Activated naive CD8-positive, alpha-beta T cell treated with anti-CD3 and anti-CD28 coated beads, Interleukin-2, amount 50 U/mL, for 24 hours (primary cell): ENCODE measurements at regions not wholly inside any gene's neighbourhood (a gene's known extent, or its start where the extent isn't known, plus 50 kb on each side); places are given as distances from the start of the nearest gene placed in this dataset.

Source experiments
- ATAC-seq: fragments of 150-1000 bp; cut with Tn5 transposase; one replicate; pipeline ENCODE4 v1.10.0; 2021
- DNase-seq: peaks from one replicate; pipeline ENCODE4 v3.0.0; 2021
- H3K27ac Mint-ChIP-seq: one replicate; pipeline ENCODE4 v1.8.0; 2021; ENCODE audit warnings: mild to moderate bottlenecking, mixed read lengths
- H3K27me3 Mint-ChIP-seq: one replicate; pipeline ENCODE4 v1.8.0; 2021; ENCODE audit warnings: mixed read lengths
- H3K36me3 Mint-ChIP-seq: one replicate; pipeline ENCODE4 v1.8.0; 2021; ENCODE audit warnings: low read depth, mixed read lengths
- H3K4me1 Mint-ChIP-seq: one replicate; pipeline ENCODE4 v1.8.0; 2021; ENCODE audit warnings: mixed read lengths
- H3K4me3 Mint-ChIP-seq: one replicate; pipeline ENCODE4 v1.8.0; 2021; ENCODE audit warnings: mild to moderate bottlenecking, moderate library complexity, mixed read lengths
- H3K9me3 Mint-ChIP-seq: one replicate; pipeline ENCODE4 v1.8.0; 2021; ENCODE audit warnings: mixed read lengths

DNA sequence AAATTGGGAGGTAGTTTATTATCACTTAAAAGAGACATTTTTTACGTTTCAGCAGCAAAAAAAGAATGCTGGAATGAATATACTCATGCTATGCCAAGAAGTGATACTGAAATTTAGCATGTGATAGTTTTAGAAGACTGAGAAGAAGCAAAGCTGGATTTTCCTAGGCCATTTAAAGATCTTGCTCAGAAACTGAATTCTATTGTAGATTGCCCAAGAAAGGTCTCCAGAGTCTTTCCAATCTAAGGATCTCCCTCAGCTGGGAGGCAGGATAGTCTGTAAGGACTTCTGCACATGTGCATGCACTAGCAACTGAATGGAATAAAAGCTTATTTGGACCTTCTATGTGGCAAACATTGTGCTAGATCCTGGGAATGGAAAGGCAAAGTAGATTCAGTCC, 334.5 kb downstream of the DTWD2 start:
- Mint-ChIP-seq H3K9me3 (peaks cover 29% of the 10 kb centered on the region), H3K27me3 (no peaks in the 10 kb centered on the region), H3K27ac (no peak overlapping the region), H3K4me3 (no peak overlapping the region), H3K4me1 (no peaks in the 10 kb centered on the region), H3K36me3 (no peaks in the 10 kb centered on the region)
- DNase-seq = no peak
- ATAC-seq = no peak

DNA sequence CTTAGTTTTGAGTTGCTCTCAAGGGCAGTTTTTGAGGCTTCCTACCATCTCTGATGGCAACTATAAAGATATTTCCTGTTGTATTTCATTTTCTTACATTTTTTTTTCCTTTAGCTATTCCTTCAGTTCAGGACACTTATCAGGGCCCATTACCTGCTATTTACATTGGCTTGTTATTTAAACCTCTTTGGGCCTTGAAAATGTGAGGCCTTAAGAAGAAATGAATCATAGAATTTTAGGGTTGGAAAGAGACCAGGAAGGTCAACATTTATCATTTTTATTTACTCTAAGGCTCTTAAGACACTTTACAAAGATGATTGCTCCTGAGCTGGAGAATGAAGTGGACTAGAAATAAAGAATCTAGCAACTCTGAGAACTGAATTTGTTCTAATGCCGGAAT, 335.2 kb downstream of the DTWD2 start:
- no peak for ATAC-seq
- no peaks in the 10 kb centered on the region for H3K36me3 Mint-ChIP-seq
- H3K4me1 Mint-ChIP-seq = no peaks in the 10 kb centered on the region
- no peak overlapping the region for H3K27ac Mint-ChIP-seq
- DNase-seq = no peak
- peaks cover 25% of the 10 kb centered on the region for H3K9me3 Mint-ChIP-seq
- H3K27me3 Mint-ChIP-seq = no peaks in the 10 kb centered on the region
- no peak overlapping the region for H3K4me3 Mint-ChIP-seq

DNA sequence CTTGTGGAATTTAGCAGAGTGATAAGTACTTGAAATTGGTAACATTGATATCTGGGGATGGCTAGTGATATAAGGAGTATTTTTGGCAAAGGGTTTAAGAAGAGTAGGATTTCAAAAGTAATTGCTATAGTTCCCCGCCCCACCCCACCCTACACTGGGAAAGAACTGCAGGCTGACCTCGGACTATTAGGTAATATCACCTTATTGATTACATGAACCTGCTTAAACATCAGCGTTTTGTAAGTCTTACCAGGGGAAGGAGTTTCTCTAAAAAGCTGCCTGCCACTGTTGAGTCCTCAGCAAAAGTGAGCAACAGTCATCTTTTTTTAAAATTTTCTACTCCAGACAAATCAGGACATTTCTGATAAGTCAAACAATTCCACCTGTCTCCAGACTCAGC, 337.3 kb downstream of the DTWD2 start:
- DNase-seq (no peak), ATAC-seq (no peak)
- Mint-ChIP-seq H3K4me1 (no peaks in the 10 kb centered on the region), H3K27me3 (no peaks in the 10 kb centered on the region), H3K27ac (no peak overlapping the region), H3K36me3 (no peaks in the 10 kb centered on the region), H3K9me3 (peaks cover 9% of the 10 kb centered on the region), H3K4me3 (no peak overlapping the region)

DNA sequence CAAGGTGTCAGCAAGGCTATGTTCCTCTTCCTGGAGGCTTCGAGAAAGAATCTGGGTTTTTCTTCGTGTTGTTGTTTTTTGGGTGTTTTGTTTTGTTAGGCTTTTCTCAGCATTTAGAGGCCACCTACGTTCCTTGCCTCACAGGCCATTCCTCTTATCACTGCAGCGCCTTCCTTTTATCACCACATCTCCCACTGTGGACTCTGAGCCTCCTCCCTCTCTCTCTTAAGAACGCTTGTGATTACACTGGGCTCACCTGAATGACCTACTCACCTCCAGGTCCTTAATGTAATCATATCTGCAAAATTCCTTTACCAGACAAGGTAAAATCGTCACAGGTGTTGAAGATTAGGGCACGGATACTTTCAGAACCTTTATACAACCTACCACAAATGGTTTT, 340.8 kb downstream of the DTWD2 start:
- ATAC-seq (no peak), DNase-seq (no peak)
- H3K36me3 Mint-ChIP-seq = no peaks in the 10 kb centered on the region

DNA sequence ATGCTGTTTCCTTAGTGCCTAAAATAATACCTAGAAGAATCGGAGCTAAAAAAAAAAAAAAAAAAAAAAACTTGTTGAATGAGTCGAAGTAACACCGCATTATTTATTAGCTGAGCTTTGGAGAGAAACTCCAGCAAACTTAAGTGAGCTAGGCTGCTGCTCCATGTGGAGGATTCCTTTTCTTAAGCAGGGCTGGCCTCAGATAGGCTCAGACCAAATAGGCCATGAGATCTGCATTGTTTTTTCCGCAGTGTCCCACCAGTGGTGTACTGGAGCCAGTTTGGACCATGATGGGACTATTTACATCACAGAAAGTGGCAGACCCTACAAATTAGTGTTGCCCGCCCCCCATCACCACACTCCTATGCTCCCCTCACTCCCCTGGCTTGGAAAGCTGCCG, 341.4 kb downstream of the DTWD2 start:
- H3K36me3 Mint-ChIP-seq = no peaks in the 10 kb centered on the region
- H3K27ac Mint-ChIP-seq = no peak overlapping the region
- H3K4me1 Mint-ChIP-seq = no peaks in the 10 kb centered on the region
- no peak for ATAC-seq
- peaks cover 7% of the 10 kb centered on the region for H3K9me3 Mint-ChIP-seq
- no peak overlapping the region for H3K4me3 Mint-ChIP-seq
- H3K27me3 Mint-ChIP-seq = no peaks in the 10 kb centered on the region
- DNase-seq = no peak

More for the DNA sequence above, 340.8 kb downstream of the DTWD2 start:
- H3K4me3 Mint-ChIP-seq = no peak overlapping the region
- H3K9me3 Mint-ChIP-seq = peaks cover 7% of the 10 kb centered on the region
- no peaks in the 10 kb centered on the region for H3K27me3 Mint-ChIP-seq
- no peaks in the 10 kb centered on the region for H3K4me1 Mint-ChIP-seq
- no peak overlapping the region for H3K27ac Mint-ChIP-seq

DNA sequence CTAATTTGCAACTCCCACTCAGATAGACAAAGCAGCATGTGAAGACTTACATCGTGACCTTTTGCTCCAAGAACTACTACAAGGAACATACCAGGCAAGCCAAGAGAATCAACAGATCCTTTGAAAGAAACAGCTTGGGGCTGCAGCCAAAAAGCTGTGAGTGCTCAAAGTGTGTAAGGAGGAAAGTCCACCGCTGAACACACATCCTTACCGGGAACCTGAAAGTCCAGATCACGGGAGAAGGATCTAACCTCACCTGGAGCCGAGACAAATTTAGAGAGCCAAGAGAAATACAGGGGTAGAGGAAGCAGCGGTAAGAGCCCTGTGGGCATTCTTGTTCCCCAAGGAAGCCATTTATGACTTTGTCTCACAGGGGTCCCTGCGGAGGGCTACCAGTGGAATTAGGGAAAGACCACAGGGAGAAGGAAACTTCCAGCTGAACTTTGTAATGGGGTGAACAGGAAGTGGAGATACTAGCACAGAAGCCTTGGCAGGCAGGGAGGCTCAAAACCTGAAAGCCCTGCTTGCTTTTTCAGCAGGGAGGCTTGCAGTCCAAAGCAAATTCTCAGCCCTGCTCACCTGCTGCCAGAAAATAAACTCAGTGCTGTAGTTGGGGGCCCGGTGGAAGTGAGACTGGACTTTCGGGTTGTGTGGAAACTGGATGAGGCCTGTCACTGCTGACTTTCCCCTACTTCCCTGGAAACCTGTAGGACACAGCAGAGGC, 350.2 kb downstream of the DTWD2 start:
- DNase-seq = no peak
- Mint-ChIP-seq H3K9me3 (peaks cover 26% of the 10 kb centered on the region), H3K27me3 (no peaks in the 10 kb centered on the region), H3K4me1 (no peaks in the 10 kb centered on the region), H3K4me3 (no peak overlapping the region), H3K27ac (no peak overlapping the region), H3K36me3 (no peaks in the 10 kb centered on the region)
- ATAC-seq = no peak

DNA sequence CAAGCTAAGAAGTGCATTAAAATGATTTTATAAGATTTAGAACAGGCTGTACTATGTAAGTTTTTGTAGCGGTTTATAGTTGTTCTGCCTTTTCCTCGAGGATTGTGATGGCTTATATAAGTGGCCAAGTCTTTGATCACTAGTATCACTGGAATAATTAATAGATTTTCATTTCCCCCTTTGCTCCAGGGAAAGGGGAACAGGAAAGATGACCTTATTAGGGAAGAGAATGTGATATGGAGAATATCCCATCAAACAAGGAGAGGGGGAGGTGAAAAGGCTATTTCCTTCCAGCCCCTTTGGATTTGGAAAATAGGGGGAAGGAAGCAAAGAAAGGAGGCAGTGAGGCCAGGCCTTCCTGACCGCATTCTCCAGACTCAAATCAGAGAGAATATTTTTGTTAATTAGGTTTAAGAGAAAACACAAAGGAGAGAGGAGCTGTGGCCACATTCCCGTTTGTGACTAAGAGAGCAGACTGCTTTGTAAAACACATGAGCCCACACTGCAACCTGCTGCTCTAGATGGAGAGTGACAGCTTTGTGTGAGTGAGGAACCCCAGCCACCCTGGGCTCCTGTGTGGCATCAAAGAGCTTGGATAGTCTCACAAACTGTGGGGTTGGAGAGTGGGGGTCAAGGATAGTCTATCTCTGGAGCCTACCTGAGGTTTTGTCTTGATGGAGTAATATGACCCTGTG, 359.5 kb downstream of the DTWD2 start:
- no peaks in the 10 kb centered on the region for H3K4me1 Mint-ChIP-seq
- DNase-seq (no peak), ATAC-seq (no peak)
- H3K27ac Mint-ChIP-seq = no peak overlapping the region
- no peak overlapping the region for H3K4me3 Mint-ChIP-seq
- H3K9me3 Mint-ChIP-seq = no peaks in the 10 kb centered on the region
- H3K27me3 Mint-ChIP-seq = no peaks in the 10 kb centered on the region
- H3K36me3 Mint-ChIP-seq = no peaks in the 10 kb centered on the region

DNA sequence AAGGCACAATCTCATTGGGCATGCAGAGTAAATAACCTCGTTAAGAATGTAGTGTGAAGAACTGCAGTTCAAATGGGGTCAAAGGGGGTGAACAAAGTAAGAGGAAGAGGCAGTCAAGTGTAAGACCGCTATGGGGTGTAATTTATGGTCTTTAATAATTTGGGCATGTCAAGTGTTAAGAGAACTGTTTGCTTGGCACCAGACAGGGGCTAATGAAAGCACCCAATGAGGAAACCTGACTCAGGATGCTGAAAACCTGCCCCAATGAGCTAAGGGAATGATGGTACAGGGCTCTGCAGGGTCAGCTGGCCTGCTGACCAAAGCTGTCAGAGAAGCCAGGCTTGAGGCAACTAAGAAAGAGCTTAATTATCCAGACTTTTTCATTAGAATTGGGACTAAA, 368.1 kb downstream of the DTWD2 start:
- ATAC-seq (no peak), DNase-seq (no peak)
- H3K27ac Mint-ChIP-seq = no peak overlapping the region
- no peaks in the 10 kb centered on the region for H3K4me1 Mint-ChIP-seq
- no peaks in the 10 kb centered on the region for H3K27me3 Mint-ChIP-seq
- no peak overlapping the region for H3K4me3 Mint-ChIP-seq
- no peaks in the 10 kb centered on the region for H3K36me3 Mint-ChIP-seq
- H3K9me3 Mint-ChIP-seq = no peaks in the 10 kb centered on the region

DNA sequence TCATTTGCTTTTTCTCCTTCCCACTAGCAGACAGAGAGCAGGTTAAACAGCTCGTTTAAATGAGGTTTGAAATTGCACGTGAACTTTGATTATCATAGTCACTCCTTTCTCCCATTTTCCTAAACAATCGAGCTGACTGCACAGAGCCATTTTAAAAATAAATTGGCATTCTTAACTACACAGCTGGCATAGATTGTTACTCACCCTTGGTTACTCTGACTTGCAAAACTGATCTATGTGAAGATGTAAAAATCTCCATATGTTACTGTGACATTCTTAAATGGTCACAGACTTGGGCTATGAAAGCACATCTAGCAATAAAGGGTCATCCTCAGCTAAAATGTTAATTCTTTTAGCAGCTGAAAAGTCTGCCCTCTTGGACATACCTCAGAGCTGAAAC, 368.5 kb downstream of the DTWD2 start:
- Mint-ChIP-seq H3K27ac (no peak overlapping the region), H3K36me3 (no peaks in the 10 kb centered on the region), H3K9me3 (no peaks in the 10 kb centered on the region), H3K27me3 (no peaks in the 10 kb centered on the region), H3K4me1 (no peaks in the 10 kb centered on the region), H3K4me3 (no peak overlapping the region)
- DNase-seq (no peak), ATAC-seq (no peak)

DNA sequence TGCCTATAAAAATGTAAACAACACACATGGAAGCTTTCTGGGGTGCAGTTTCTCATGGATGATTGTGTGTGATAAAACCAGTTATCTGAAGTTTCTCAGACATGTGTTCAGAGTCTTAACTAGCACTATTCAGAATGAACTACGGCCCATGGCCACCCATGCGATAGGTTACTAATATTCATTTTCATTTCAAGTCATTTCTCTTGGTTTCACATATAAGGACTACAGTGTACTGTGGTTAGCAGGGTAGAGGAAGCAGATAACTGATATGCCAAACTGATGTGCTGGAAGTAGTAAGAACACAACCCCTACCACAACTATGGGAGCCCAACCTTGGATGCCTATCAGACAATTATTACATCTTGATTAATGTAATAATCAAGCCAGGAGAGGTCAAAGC, 372.1 kb downstream of the DTWD2 start:
- Mint-ChIP-seq H3K9me3 (no peaks in the 10 kb centered on the region), H3K4me3 (no peak overlapping the region), H3K4me1 (no peaks in the 10 kb centered on the region), H3K27ac (no peak overlapping the region), H3K27me3 (no peaks in the 10 kb centered on the region), H3K36me3 (no peaks in the 10 kb centered on the region)
- ATAC-seq = no peak
- DNase-seq = no peak

DNA sequence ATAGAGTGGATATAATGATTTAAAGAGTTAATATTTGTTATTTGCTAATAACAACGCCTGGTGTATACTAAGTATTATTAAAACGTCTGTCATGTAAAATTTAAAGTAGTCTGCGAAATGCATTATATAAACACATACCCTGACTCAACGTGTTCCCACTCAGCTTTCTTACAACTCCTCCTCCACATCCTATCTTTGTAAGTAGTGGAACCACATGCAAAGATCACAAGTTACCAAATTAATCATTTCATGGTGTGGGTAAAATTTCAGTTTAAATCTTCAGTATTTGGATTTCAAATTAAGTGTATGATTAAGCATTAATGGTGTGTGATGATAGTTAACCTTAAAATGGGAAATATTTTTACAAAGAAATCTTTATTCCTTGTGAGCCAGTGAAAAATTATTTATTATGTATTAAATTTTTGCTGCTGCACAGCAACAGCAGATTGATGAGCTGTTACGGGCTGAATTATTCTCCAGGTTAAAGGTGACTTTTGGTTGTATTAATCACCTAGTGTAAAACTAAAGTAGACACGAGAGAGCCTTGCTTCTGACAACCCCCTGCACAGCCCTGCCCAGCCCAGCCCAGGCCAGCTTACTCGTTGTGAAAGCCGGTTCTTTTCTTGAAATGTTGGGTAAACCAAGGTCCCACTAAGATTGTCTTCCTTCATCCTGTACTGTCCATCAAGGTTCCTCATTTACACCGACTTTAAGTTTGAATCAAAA, 373.5 kb downstream of the DTWD2 start:
- Mint-ChIP-seq H3K27me3 (no peaks in the 10 kb centered on the region), H3K9me3 (no peaks in the 10 kb centered on the region), H3K36me3 (no peaks in the 10 kb centered on the region), H3K27ac (no peak overlapping the region), H3K4me3 (no peak overlapping the region), H3K4me1 (no peaks in the 10 kb centered on the region)
- DNase-seq = no peak
- ATAC-seq = no peak

DNA sequence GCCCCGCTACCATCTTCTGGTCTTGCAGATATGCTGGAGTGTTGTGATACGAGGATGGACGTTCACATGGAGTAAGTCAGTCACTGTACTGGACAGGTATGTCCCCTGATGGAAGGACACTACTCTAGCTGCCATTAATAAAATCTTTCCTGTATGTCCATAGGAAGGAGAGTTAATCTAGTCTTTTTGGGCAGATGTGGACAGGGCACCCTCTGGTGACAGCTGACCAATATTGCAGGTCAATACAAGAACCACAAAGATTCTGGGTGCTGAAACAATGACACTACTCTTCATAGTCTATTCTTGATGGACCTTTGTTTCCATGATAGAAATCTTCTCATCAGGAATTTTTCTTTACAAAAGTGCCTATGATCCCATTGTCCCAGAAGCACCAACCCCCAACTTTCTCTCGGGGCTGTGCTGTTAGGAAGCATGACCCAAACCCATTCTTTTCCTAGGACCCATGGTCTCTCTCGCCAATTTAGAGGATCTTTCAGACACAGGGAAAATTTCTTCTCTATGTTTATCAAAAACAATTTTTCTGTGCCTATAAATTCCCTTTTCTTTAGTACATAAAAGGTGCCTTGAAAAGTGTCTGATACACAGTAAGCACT, 376.9 kb downstream of the DTWD2 start:
- no peaks in the 10 kb centered on the region for H3K9me3 Mint-ChIP-seq
- no peaks in the 10 kb centered on the region for H3K27me3 Mint-ChIP-seq
- H3K27ac Mint-ChIP-seq = no peak overlapping the region
- H3K36me3 Mint-ChIP-seq = no peaks in the 10 kb centered on the region
- H3K4me1 Mint-ChIP-seq = no peaks in the 10 kb centered on the region
- no peak overlapping the region for H3K4me3 Mint-ChIP-seq
- DNase-seq (peak; percentile 2), ATAC-seq (no peak)

DNA sequence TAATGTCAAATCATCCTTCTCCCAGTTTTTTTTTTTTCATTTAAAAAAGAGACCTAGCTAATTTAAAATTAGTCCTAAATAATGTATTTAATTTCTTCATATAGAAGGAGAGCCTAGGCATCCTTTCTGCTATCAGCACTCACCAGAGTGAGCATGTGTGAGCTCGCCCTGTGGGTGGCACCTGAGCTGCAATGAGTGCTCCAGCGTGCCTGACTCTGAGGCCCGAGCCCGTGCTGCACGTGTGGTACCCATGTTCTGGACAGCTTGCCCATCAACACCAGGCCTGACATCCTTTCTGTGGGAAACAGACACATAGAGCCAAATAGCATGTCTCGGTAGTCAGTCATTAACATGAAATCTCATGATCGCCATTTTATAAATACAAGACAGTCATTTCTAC, 381.4 kb downstream of the DTWD2 start:
- Mint-ChIP-seq H3K4me3 (no peak overlapping the region), H3K36me3 (no peaks in the 10 kb centered on the region), H3K27ac (no peak overlapping the region), H3K27me3 (no peaks in the 10 kb centered on the region), H3K4me1 (no peaks in the 10 kb centered on the region), H3K9me3 (no peaks in the 10 kb centered on the region)
- no peak for ATAC-seq
- no peak for DNase-seq

DNA sequence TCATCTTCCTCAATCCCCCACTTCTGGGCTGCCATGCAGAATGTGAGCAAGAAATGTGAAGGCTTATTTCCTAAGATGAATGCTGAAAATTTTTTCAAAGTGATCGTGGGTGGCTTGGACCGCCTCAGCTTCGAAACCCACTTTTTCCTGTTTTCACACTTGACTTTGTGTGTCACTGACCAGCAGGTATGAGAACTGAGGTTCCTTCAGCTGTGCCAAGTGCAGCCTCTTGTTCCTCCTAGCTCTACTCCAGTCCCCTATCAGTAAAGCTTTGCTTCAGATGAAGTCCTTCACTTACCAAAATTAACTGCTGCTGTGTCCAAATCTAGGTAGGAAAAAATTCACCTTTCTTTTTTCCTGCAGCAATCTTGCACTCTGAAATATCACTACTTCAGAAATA, 382.6 kb downstream of the DTWD2 start:
- H3K9me3 Mint-ChIP-seq = no peaks in the 10 kb centered on the region
- DNase-seq (no peak), ATAC-seq (no peak)
- no peak overlapping the region for H3K4me3 Mint-ChIP-seq
- no peaks in the 10 kb centered on the region for H3K36me3 Mint-ChIP-seq
- no peak overlapping the region for H3K27ac Mint-ChIP-seq
- no peaks in the 10 kb centered on the region for H3K4me1 Mint-ChIP-seq
- H3K27me3 Mint-ChIP-seq = no peaks in the 10 kb centered on the region

DNA sequence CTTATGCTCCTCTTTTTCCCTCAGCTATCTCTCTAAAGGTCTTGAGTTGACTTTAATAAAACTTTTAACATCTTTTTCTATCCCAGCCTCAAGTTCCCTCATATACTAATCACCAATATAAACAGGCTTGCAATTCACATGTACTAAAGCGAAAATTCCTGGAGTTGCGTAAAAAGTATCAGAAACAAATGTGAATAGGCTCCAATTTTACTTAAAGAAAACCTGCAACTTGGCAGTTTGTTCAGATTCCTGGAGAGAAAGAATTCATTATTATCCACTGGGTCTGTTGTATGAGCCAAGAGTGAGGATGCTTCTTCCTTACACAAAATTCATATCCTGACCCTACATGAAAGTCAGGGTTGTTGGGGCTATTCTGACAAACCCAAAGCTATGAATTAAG, 384.2 kb downstream of the DTWD2 start:
- H3K9me3 Mint-ChIP-seq = no peaks in the 10 kb centered on the region
- ATAC-seq = no peak
- no peaks in the 10 kb centered on the region for H3K36me3 Mint-ChIP-seq
- H3K4me3 Mint-ChIP-seq = no peak overlapping the region
- no peaks in the 10 kb centered on the region for H3K27me3 Mint-ChIP-seq
- no peak for DNase-seq
- no peak overlapping the region for H3K27ac Mint-ChIP-seq
- H3K4me1 Mint-ChIP-seq = no peaks in the 10 kb centered on the region
